Liver (tissue), 8 donors: ENCODE measurements at regions not wholly inside any gene's neighbourhood (a gene's known extent, or its start where the extent isn't known, plus 50 kb on each side); places are given as distances from the start of the nearest gene placed in this dataset.

Source experiments
- DNase-seq: peaks from one replicate; pipeline ENCODE4 v3.0.0-alpha.2; 2017; ENCODE audit warnings: low spot score
- H3K27ac ChIP-seq, 2 donors: one replicate each; pipeline ENCODE4 v1.7.0; 2013; ENCODE audit warnings: inconsistent platforms in 2 of 2, low read length in 2 of 2, control low read depth in 1 of 2, low read depth in 1 of 2, mild to moderate bottlenecking in 1 of 2
- H3K27me3 ChIP-seq, 4 donors: one replicate each; pipeline versions ENCODE4 v1.6.1 to v1.7.0; 2013; ENCODE audit warnings: low read length in 3 of 4, inconsistent platforms in 1 of 4, mild to moderate bottlenecking in 1 of 4, moderate library complexity in 1 of 4; ENCODE audit not compliant: control insufficient read depth in 4 of 4, insufficient read depth in 4 of 4
- H3K36me3 ChIP-seq, 4 donors: one replicate each; pipeline versions ENCODE4 v1.6.1 to v1.7.0; 2013; ENCODE audit warnings: low read length in 3 of 4, mild to moderate bottlenecking in 3 of 4, low read depth in 1 of 4, moderate library complexity in 1 of 4; ENCODE audit not compliant: control insufficient read depth in 4 of 4, insufficient read depth in 3 of 4
- H3K4me1 ChIP-seq, 4 donors: one replicate each; pipeline versions ENCODE4 v1.6.1 to v1.7.0; 2013; ENCODE audit warnings: low read length in 3 of 4, mild to moderate bottlenecking in 3 of 4, moderate library complexity in 1 of 4; ENCODE audit not compliant: control insufficient read depth in 4 of 4, insufficient read depth in 4 of 4
- H3K4me3 ChIP-seq, 3 donors: one replicate each; pipeline versions ENCODE4 v1.6.1 to v1.7.0; 2013; ENCODE audit warnings: low read length in 3 of 3, control low read depth in 1 of 3, low read depth in 1 of 3, mild to moderate bottlenecking in 1 of 3
- H3K9ac ChIP-seq, 2 donors: one replicate each; pipeline ENCODE4 v1.7.0; 2013; ENCODE audit warnings: low read length in 2 of 2, mild to moderate bottlenecking in 2 of 2, moderate library complexity in 2 of 2, control low read depth in 1 of 2, low read depth in 1 of 2
- H3K9me3 ChIP-seq, 4 donors: one replicate each; pipeline versions ENCODE4 v1.6.1 to v1.7.0; 2013; ENCODE audit warnings: low read length in 3 of 4; ENCODE audit not compliant: control insufficient read depth in 4 of 4
- EGR1 ChIP-seq, 2 donors: IDR thresholded peaks; 2 replicates each; pipeline ENCODE4 v1.6.1; 2016 to 2018; ENCODE audit warnings: antibody characterized with exemption in 2 of 2, low read depth in 2 of 2
- FOXA1 ChIP-seq: IDR thresholded peaks from 2 replicates; pipeline ENCODE4 v1.6.1; 2016; ENCODE audit warnings: antibody characterized with exemption
- GABPA ChIP-seq, 2 donors: IDR thresholded peaks in 1 of 2; conservative IDR thresholded peaks in 1 of 2; 2 replicates each; pipeline ENCODE4 v1.6.1; 2016; ENCODE audit warnings: antibody characterized with exemption in 2 of 2, mild to moderate bottlenecking in 1 of 2, moderate library complexity in 1 of 2
- HNF4A ChIP-seq, 2 donors: conservative IDR thresholded peaks; 2 replicates each; pipeline ENCODE4 v1.6.1; 2016; ENCODE audit warnings: antibody characterized with exemption in 2 of 2, mild to moderate bottlenecking in 2 of 2
- HNF4G ChIP-seq: IDR thresholded peaks from 2 replicates; pipeline ENCODE4 v1.6.1; 2016; ENCODE audit warnings: antibody characterized with exemption
- JUND ChIP-seq, 2 donors: IDR thresholded peaks; 2 replicates each; pipeline ENCODE4 v1.6.1; 2016; ENCODE audit warnings: antibody characterized with exemption in 2 of 2
- NR2F2 ChIP-seq: IDR thresholded peaks from 2 replicates; pipeline ENCODE4 v1.6.1; 2016; ENCODE audit warnings: antibody characterized with exemption
- RAD21 ChIP-seq, 2 donors: IDR thresholded peaks; 2 replicates each; pipeline ENCODE4 v1.6.1; 2016; ENCODE audit warnings: antibody characterized with exemption in 2 of 2, mild to moderate bottlenecking in 2 of 2
- RXRA ChIP-seq, 2 donors: IDR thresholded peaks; 2 replicates each; pipeline ENCODE4 v1.6.1; 2017 to 2018; ENCODE audit warnings: antibody characterized with exemption in 2 of 2, mild to moderate bottlenecking in 1 of 2
- TAF1 ChIP-seq: conservative IDR thresholded peaks from 2 replicates; pipeline ENCODE4 v1.6.1; 2016; ENCODE audit warnings: antibody characterized with exemption, mild to moderate bottlenecking
- YY1 ChIP-seq: IDR thresholded peaks from 2 replicates; pipeline ENCODE4 v1.6.1; 2016; ENCODE audit warnings: antibody characterized with exemption, mild to moderate bottlenecking
- WGBS: extraction: QIAGEN DNeasy Blood & Tissue Kit; methylation state at CpG from one replicate; pipeline ENCODE4 v1.1.7; 2013; 5-methylcytosine and 5-hydroxymethylcytosine counted together
- TF ChIP-seq, protein P1 (sequence below): IDR thresholded peaks from 2 replicates; pipeline ENCODE4 v1.6.1; 2016; ENCODE audit warnings: antibody characterized with exemption
- TF ChIP-seq, protein P2 (sequence below): fragments of 150-350 bp; IDR thresholded peaks from 2 replicates; pipeline ENCODE4 v1.5.1; 2017; ENCODE audit warnings: improper control_type of control experiment, low read depth, low read length; ENCODE audit not compliant: missing input control
- TF ChIP-seq, protein P3 (sequence below): IDR thresholded peaks from 2 replicates; pipeline ENCODE4 v1.6.1; 2016; ENCODE audit warnings: antibody characterized with exemption
- TF ChIP-seq, protein P4 (sequence below): IDR thresholded peaks from 2 replicates; pipeline ENCODE4 v1.6.1; 2016; ENCODE audit warnings: antibody characterized with exemption, mild to moderate bottlenecking
- TF ChIP-seq, protein P5 (sequence below): IDR thresholded peaks from 2 replicates; pipeline ENCODE4 v1.6.1; 2016; ENCODE audit warnings: antibody characterized with exemption
- donor health status: healthy.
- donor health status: healthy.
- donor health status: healthy.
- donor health status: healthy.
- donor health status: healthy.

DNA sequence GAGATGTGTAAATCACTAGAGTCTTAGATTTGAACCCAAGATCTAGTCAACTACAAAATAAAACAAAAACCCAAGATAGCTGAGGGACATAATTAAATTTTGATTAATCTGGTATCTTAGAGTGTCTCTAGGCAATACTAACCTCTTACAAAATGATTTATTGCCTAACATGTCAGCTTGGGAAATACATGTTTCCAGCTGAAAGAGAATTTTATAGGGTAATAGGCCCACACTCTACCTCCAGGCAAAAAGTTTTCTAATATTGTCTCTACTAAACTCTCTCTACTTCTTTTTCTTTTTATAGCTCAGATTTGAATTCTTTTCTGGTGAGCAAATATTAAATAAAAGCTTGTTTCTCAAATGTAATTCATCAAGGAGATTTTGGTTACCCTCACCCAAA, 263.2 kb downstream of the IL15 start:
- Histone ChIP-seq H3K4me1 (no peaks in the 10 kb centered on the region), H3K27me3 (no peaks in the 10 kb centered on the region), H3K36me3 (no peaks in the 10 kb centered on the region), H3K9ac (no peak overlapping the region), H3K9me3 (no peaks in the 10 kb centered on the region), H3K27ac (no peak overlapping the region), H3K4me3 (no peak overlapping the region)
- DNase-seq, result no peak
- TF ChIP-seq HNF4G (no peak), FOXA1 (no peak), RAD21 (IDR thresholded peaks at IDR 0.05) (no peak), RXRA (IDR thresholded peaks at IDR 0.05) (no peak), YY1 (no peak), HNF4A (conservative IDR thresholded peaks at IDR 0.05) (no peak), TAF1 (no peak), JUND (IDR thresholded peaks at IDR 0.05) (no peak), GABPA (IDR thresholded peaks at IDR 0.05 in 1 of 2, conservative IDR thresholded peaks at IDR 0.05 in 1 of 2) (no peak)
- TF ChIP-seq, protein P1, sequence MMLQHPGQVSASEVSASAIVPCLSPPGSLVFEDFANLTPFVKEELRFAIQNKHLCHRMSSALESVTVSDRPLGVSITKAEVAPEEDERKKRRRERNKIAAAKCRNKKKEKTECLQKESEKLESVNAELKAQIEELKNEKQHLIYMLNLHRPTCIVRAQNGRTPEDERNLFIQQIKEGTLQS, result no peak
- TF ChIP-seq, protein P2, sequence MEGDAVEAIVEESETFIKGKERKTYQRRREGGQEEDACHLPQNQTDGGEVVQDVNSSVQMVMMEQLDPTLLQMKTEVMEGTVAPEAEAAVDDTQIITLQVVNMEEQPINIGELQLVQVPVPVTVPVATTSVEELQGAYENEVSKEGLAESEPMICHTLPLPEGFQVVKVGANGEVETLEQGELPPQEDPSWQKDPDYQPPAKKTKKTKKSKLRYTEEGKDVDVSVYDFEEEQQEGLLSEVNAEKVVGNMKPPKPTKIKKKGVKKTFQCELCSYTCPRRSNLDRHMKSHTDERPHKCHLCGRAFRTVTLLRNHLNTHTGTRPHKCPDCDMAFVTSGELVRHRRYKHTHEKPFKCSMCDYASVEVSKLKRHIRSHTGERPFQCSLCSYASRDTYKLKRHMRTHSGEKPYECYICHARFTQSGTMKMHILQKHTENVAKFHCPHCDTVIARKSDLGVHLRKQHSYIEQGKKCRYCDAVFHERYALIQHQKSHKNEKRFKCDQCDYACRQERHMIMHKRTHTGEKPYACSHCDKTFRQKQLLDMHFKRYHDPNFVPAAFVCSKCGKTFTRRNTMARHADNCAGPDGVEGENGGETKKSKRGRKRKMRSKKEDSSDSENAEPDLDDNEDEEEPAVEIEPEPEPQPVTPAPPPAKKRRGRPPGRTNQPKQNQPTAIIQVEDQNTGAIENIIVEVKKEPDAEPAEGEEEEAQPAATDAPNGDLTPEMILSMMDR, result no peak
- TF ChIP-seq, protein P3, sequence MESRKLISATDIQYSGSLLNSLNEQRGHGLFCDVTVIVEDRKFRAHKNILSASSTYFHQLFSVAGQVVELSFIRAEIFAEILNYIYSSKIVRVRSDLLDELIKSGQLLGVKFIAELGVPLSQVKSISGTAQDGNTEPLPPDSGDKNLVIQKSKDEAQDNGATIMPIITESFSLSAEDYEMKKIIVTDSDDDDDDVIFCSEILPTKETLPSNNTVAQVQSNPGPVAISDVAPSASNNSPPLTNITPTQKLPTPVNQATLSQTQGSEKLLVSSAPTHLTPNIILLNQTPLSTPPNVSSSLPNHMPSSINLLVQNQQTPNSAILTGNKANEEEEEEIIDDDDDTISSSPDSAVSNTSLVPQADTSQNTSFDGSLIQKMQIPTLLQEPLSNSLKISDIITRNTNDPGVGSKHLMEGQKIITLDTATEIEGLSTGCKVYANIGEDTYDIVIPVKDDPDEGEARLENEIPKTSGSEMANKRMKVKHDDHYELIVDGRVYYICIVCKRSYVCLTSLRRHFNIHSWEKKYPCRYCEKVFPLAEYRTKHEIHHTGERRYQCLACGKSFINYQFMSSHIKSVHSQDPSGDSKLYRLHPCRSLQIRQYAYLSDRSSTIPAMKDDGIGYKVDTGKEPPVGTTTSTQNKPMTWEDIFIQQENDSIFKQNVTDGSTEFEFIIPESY, result no peak

DNA sequence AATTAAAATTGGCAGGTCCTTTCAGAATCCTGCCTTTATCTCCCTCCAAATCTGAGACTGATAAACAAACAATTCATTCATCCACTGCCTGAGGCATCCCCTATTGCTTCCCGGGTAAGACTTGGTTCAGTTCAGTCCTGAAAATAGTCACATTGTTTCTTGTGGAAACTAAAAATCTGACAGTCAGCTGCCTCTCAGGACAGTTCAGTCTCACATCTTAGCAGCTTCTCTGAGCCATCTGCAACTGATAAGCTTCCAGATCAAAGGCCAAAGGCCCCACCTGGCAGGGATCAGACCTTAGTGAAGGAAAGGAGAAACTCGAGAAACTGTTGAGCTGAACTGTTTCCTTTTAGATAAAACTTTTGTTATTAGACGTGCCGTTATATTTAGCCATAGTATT, 264.5 kb downstream of the IL15 start:
- 55% methylated on average over 4 of the region's 4 CpGs for WGBS
- H3K9me3 ChIP-seq, result no peaks in the 10 kb centered on the region
- no peaks in the 10 kb centered on the region for H3K27me3 ChIP-seq
- DNase-seq, result no peak
- no peak overlapping the region for H3K9ac ChIP-seq
- TF ChIP-seq, protein P4, sequence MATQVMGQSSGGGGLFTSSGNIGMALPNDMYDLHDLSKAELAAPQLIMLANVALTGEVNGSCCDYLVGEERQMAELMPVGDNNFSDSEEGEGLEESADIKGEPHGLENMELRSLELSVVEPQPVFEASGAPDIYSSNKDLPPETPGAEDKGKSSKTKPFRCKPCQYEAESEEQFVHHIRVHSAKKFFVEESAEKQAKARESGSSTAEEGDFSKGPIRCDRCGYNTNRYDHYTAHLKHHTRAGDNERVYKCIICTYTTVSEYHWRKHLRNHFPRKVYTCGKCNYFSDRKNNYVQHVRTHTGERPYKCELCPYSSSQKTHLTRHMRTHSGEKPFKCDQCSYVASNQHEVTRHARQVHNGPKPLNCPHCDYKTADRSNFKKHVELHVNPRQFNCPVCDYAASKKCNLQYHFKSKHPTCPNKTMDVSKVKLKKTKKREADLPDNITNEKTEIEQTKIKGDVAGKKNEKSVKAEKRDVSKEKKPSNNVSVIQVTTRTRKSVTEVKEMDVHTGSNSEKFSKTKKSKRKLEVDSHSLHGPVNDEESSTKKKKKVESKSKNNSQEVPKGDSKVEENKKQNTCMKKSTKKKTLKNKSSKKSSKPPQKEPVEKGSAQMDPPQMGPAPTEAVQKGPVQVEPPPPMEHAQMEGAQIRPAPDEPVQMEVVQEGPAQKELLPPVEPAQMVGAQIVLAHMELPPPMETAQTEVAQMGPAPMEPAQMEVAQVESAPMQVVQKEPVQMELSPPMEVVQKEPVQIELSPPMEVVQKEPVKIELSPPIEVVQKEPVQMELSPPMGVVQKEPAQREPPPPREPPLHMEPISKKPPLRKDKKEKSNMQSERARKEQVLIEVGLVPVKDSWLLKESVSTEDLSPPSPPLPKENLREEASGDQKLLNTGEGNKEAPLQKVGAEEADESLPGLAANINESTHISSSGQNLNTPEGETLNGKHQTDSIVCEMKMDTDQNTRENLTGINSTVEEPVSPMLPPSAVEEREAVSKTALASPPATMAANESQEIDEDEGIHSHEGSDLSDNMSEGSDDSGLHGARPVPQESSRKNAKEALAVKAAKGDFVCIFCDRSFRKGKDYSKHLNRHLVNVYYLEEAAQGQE, result no peak
- TF ChIP-seq EGR1 (IDR thresholded peaks at IDR 0.05; ENCODE audit: low read depth in 2 of 2) (no peak), RAD21 (IDR thresholded peaks at IDR 0.05) (no peak), NR2F2 (no peak), FOXA1 (no peak), YY1 (no peak)
- TF ChIP-seq, protein P5, sequence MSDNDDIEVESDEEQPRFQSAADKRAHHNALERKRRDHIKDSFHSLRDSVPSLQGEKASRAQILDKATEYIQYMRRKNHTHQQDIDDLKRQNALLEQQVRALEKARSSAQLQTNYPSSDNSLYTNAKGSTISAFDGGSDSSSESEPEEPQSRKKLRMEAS, result no peak
- TF ChIP-seq, protein P1, result no peak
- H3K36me3 ChIP-seq, result no peaks in the 10 kb centered on the region
- no peaks in the 10 kb centered on the region for H3K4me1 ChIP-seq
- H3K27ac ChIP-seq, result no peak overlapping the region
- no peak overlapping the region for H3K4me3 ChIP-seq
